ENCODE measurements at regions not wholly inside any gene's neighbourhood (a gene's known extent, or its start where the extent isn't known, plus 50 kb on each side); places are given as distances from the start of the nearest gene placed in this dataset.

GRCh38 chr5:117131048-117131679 is 556.5 kb upstream of the SEMA6A start:
- TF ChIP-seq CTCF (conservative IDR thresholded peaks at IDR 0.05) (no peak), EZH2 (IDR thresholded peaks at IDR 0.05; ENCODE audit: low read depth) (no peak)
